Adrenal gland (tissue), 5 donors: ENCODE measurements at regions not wholly inside any gene's neighbourhood (a gene's known extent, or its start where the extent isn't known, plus 50 kb on each side); places are given as distances from the start of the nearest gene placed in this dataset.

Experiments
- POLR2A ChIP-seq, 2 donors: fragments of 450-650 bp; IDR thresholded peaks; one replicate each; pipeline ENCODE4 v1.6.1; 2017; ENCODE audit warnings: antibody characterized with exemption in 2 of 2, mild to moderate bottlenecking in 2 of 2, moderate library complexity in 1 of 2
- TF ChIP-seq, protein P1 (sequence below), 6 experiments: fragments of 450-650 bp in 4 of 6; fragments of 200-600 bp in 2 of 6; sonication (generic) in 1 of 6; IDR thresholded peaks; 1 replicate in 5 of 6; 2 replicates in 1 of 6; pipeline versions ENCODE4 v1.5.1 to v1.8.0; 2016 to 2021; ENCODE audit warnings: antibody characterized with exemption in 6 of 6, mild to moderate bottlenecking in 2 of 6, moderate library complexity in 1 of 6
- donor health status: DM: no; HTN: no; CAD: no.

DNA sequence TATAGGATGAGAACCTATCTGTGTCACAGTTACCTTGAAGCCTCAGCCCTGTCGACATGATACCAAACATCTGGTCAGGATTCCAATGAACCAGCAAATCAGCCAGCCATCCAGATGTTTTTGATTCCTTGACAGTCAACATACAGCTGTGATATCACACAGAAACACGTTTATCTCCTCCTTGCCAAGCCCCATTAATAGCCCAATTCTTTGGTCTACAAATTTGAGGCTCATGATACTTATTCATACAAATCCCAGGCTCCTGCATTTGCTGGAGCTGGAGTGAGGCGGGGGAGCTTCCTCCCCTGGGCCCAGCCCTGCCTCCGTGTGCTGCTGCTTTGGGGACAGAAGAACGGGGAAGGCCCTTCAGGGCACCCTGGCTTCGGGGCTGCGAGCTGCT, 611.6 kb upstream of the SALL3 start:
- TF ChIP-seq, protein P1, sequence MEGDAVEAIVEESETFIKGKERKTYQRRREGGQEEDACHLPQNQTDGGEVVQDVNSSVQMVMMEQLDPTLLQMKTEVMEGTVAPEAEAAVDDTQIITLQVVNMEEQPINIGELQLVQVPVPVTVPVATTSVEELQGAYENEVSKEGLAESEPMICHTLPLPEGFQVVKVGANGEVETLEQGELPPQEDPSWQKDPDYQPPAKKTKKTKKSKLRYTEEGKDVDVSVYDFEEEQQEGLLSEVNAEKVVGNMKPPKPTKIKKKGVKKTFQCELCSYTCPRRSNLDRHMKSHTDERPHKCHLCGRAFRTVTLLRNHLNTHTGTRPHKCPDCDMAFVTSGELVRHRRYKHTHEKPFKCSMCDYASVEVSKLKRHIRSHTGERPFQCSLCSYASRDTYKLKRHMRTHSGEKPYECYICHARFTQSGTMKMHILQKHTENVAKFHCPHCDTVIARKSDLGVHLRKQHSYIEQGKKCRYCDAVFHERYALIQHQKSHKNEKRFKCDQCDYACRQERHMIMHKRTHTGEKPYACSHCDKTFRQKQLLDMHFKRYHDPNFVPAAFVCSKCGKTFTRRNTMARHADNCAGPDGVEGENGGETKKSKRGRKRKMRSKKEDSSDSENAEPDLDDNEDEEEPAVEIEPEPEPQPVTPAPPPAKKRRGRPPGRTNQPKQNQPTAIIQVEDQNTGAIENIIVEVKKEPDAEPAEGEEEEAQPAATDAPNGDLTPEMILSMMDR (IDR thresholded peaks at IDR 0.05) = no peak
- no peak for TF ChIP-seq POLR2A (IDR thresholded peaks at IDR 0.05)
